ENCODE measurements at regions not wholly inside any gene's neighbourhood (a gene's known extent, or its start where the extent isn't known, plus 50 kb on each side); places are given as distances from the start of the nearest gene placed in this dataset.

GRCh38 chr2:74756356-74756890 lies 77.5 kb upstream of the HK2 start:
- TF ChIP-seq CTCF (IDR thresholded peaks at IDR 0.05) (no peak), TCF7L2 (IDR thresholded peaks at IDR 0.05; ENCODE audit: low read depth, low read length) (no peak), SIN3A (IDR thresholded peaks at IDR 0.05; ENCODE audit: borderline replicate concordance, insufficient read depth, low read depth, low read length) (no peak), POLR2AphosphoS5 (IDR thresholded peaks at IDR 0.05; ENCODE audit: low read depth, low read length) (no peak)
